AG04450 (cell line): ENCODE measurements at regions not wholly inside any gene's neighbourhood (a gene's known extent, or its start where the extent isn't known, plus 50 kb on each side); places are given as distances from the start of the nearest gene placed in this dataset.
"Not testable (repeated sequence)": the region's sequence is repeated elsewhere in the genome, so short reads cannot be mapped to it uniquely, and the experiment has no call there.

Experiments
- CTCF ChIA-PET: fragments of 300-600, 350-600 bp; formaldehyde crosslinking; extraction: SDS; loops from one replicate; lab custom pipeline; 2022; ENCODE audit warnings: antibody characterized with exemption, inconsistent platforms; lab: Charles Lee
- POLR2A ChIA-PET: fragments of 350-600 bp; formaldehyde crosslinking; extraction: SDS; loops from one replicate; lab custom pipeline; 2021; ENCODE audit warnings: antibody characterized with exemption, inconsistent platforms; lab: Yijun Ruan, JAX
- DNase-seq: peaks from one replicate; pipeline ENCODE4 v3.0.0-alpha.2; 2011; ENCODE audit warnings: low read depth, low spot score
- H3K27ac ChIP-seq: one replicate; pipeline ENCODE4 v1.5.1; 2012; ENCODE audit warnings: low read depth, low read length, control low read depth
- H3K27me3 ChIP-seq: one replicate; pipeline ENCODE4 v1.6.0; 2012; ENCODE audit warnings: low read length; ENCODE audit not compliant: control insufficient read depth, insufficient read depth
- H3K4me3 ChIP-seq: 2 replicates; pipeline ENCODE4 v1.5.1; 2011; ENCODE audit warnings: mild to moderate bottlenecking, low read depth, low read length, control low read depth
- H3K9me3 ChIP-seq: 2 replicates; pipeline ENCODE4 v1.5.1; 2012; ENCODE audit warnings: low read length; ENCODE audit not compliant: control insufficient read depth, insufficient read depth
- TF ChIP-seq, protein P1 (sequence below): IDR thresholded peaks from 2 replicates; pipeline ENCODE4 v1.5.1; 2011; ENCODE audit warnings: low read depth, low read length, control low read depth, inconsistent platforms

- CTCF ChIA-PET: no interaction called here
- Histone ChIP-seq H3K27ac (no peak overlapping the region), H3K9me3 (no peaks in the 10 kb centered on the region), H3K4me3 (no peak overlapping the region), H3K27me3 (no peaks in the 10 kb centered on the region)
- no peak for DNase-seq
- TF ChIP-seq, protein P1, sequence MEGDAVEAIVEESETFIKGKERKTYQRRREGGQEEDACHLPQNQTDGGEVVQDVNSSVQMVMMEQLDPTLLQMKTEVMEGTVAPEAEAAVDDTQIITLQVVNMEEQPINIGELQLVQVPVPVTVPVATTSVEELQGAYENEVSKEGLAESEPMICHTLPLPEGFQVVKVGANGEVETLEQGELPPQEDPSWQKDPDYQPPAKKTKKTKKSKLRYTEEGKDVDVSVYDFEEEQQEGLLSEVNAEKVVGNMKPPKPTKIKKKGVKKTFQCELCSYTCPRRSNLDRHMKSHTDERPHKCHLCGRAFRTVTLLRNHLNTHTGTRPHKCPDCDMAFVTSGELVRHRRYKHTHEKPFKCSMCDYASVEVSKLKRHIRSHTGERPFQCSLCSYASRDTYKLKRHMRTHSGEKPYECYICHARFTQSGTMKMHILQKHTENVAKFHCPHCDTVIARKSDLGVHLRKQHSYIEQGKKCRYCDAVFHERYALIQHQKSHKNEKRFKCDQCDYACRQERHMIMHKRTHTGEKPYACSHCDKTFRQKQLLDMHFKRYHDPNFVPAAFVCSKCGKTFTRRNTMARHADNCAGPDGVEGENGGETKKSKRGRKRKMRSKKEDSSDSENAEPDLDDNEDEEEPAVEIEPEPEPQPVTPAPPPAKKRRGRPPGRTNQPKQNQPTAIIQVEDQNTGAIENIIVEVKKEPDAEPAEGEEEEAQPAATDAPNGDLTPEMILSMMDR: no peak
- POLR2A ChIA-PET: no interaction called here
Measured at GRCh38 chr10:33695536-33695935, 361.1 kb upstream of the NRP1 start.

- DNase-seq, H3K27ac ChIP-seq, POLR2A ChIA-PET, CTCF ChIA-PET, H3K9me3 ChIP-seq, H3K4me3 ChIP-seq, H3K27me3 ChIP-seq: not testable (repeated sequence)
Measured at GRCh38 chr10:33690536-33690935, 356.1 kb upstream of the NRP1 start.

DNA sequence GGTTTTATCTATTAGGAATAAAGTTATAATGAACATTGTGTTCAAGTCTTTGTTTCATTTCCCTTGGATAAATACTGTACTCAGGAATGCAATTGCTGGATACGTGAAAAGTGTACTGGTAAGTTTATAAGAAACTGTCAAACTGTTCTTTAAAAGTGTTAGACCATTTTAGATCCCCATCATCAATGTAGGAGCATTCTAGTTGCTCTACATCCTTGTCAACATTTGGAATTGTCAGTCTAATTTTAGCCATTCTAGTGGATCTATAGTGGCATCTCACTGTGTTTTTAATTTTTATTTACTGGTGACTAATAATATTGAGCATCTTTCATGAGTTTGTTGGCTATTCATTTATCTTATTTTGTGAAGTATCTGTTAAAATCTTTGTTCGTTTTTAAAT is 354.0 kb upstream of the NRP1 start:
- H3K27ac ChIP-seq: no peak overlapping the region
- TF ChIP-seq, protein P1: no peak

GRCh38 chr10:33684211-33684611 is 349.7 kb upstream of the NRP1 start:
- no peak overlapping the region for H3K27ac ChIP-seq
- ChIA-PET CTCF (no interaction called here), POLR2A (no interaction called here)
- H3K9me3 ChIP-seq: no peaks in the 10 kb centered on the region
- H3K27me3 ChIP-seq: peaks cover 4% of the 10 kb centered on the region
- DNase-seq: no peak
- no peak overlapping the region for H3K4me3 ChIP-seq
- TF ChIP-seq, protein P1: no peak

More for the DNA sequence above, 354.0 kb upstream of the NRP1 start:
- peaks cover 4% of the 10 kb centered on the region for H3K27me3 ChIP-seq
- ChIA-PET CTCF (no interaction called here), POLR2A (no interaction called here)
- no peak for DNase-seq
- no peaks in the 10 kb centered on the region for H3K9me3 ChIP-seq
- no peak overlapping the region for H3K4me3 ChIP-seq

DNA sequence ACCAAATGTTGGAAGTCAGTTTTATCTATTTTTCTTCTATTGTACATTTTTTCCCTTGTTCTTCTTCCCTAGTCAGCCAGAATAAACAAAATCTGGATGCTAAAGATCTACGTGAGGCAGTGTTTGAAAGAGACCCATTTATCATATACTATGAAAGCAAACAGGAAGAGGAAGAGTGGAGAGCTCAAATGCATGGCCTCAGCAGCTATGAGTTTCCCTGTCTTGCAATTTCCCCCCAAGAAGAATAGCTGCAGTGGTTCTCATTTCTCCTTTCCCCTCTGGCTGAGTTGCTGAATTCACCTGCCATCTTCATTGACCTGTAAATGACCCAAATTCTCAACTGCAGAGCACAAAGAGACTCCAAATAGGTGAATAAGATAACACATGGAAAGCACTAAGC is 347.1 kb upstream of the NRP1 start:
- CTCF ChIA-PET: no interaction called here
- POLR2A ChIA-PET: no interaction called here
- DNase-seq: no peak
- Histone ChIP-seq H3K4me3 (no peak overlapping the region), H3K27ac (no peak overlapping the region), H3K27me3 (peaks cover under 1% of the 10 kb centered on the region), H3K9me3 (no peaks in the 10 kb centered on the region)
- TF ChIP-seq, protein P1: no peak

- Histone ChIP-seq H3K9me3 (no peaks in the 10 kb centered on the region), H3K27ac (no peak overlapping the region), H3K4me3 (no peak overlapping the region), H3K27me3 (no peaks in the 10 kb centered on the region)
- ChIA-PET CTCF (no interaction called here), POLR2A (no interaction called here)
- TF ChIP-seq, protein P1: no peak
- no peak for DNase-seq
Measured at GRCh38 chr10:33680036-33680435, 345.6 kb upstream of the NRP1 start.
